ENCODE measurements at regions not wholly inside any gene's neighbourhood (a gene's known extent, or its start where the extent isn't known, plus 50 kb on each side); places are given as distances from the start of the nearest gene placed in this dataset.

- DNase-seq (ENCODE audit: insufficient read length, low spot score) (no peak), FAIRE-seq (no peak)
- no peak for TF ChIP-seq POLR2A (IDR thresholded peaks at IDR 0.05; ENCODE audit: low read depth, low read length)
Observed at GRCh38 chr3:147213633-147214032, 192.7 kb downstream of the ZIC4 start.

DNA sequence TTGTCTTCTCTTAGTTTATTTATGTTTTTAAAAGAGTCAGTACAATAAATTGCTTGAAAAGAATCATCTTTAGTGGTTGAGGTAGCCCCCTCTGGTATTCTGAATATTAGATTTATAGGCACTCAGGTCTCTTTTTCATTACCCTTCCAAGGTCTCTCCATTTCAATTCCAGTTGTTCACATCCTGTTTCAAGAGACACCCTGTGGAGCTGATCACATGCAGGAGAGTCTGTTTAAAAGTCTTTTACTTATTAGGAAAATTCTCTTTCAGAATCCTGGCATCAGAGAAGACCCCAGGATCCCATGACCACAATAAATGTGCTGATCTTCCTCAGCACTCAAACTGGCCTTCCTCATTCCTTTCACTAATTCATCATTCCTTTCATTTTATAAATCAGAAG lies 195.7 kb downstream of the ZIC4 start:
- DNase-seq (ENCODE audit: insufficient read length, low spot score), result no peak
- no peak for TF ChIP-seq POLR2A (IDR thresholded peaks at IDR 0.05; ENCODE audit: low read depth, low read length)
- FAIRE-seq, result no peak

DNA sequence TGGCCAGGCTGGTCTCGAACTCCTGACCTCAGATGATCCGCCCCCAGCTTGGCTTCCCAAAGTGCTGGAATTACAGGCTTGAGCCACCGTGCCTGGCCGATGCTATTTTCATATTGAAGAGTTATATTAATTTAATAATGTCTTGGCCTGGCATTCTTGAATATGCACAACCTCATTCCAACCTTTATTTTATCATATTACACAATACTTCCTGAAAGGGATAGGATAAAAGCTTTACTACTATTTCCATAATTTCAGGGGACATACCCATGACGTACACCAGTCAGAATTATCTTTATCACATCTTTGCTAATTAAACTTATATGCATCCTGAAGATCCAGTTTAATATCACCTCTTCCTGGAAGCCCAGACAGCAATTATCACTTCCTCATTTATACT lies 205.3 kb downstream of the ZIC4 start:
- no peak for DNase-seq (ENCODE audit: insufficient read length, low spot score)
- TF ChIP-seq POLR2A (IDR thresholded peaks at IDR 0.05; ENCODE audit: low read depth, low read length), result no peak
- no peak for FAIRE-seq

GRCh38 chr3:147200545-147200944 lies 205.8 kb downstream of the ZIC4 start:
- no peak for FAIRE-seq
- DNase-seq (ENCODE audit: insufficient read length, low spot score), result no peak
- no peak for TF ChIP-seq POLR2A (IDR thresholded peaks at IDR 0.05; ENCODE audit: low read depth, low read length)

DNA sequence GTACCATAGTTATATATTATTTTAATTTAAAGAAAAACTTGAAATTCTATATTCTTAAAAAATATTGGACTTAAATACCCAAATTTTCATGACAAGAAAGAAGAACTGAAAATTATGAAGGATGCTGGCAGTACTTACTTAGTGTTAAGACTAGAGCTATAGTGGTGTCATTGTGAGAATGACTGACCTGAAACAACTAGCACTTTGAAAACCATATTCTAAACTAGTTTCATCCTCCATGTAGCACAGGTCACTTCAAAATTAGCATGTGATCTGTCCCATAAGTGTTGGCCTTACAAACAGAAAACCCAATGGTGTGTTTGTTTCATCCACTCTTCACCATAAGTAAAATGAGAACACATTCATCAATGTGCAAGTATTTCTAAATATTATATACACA lies 208.6 kb downstream of the ZIC4 start:
- DNase-seq (ENCODE audit: insufficient read length, low spot score) (no peak), FAIRE-seq (no peak)
- TF ChIP-seq POLR2A (IDR thresholded peaks at IDR 0.05; ENCODE audit: low read depth, low read length), result no peak

DNA sequence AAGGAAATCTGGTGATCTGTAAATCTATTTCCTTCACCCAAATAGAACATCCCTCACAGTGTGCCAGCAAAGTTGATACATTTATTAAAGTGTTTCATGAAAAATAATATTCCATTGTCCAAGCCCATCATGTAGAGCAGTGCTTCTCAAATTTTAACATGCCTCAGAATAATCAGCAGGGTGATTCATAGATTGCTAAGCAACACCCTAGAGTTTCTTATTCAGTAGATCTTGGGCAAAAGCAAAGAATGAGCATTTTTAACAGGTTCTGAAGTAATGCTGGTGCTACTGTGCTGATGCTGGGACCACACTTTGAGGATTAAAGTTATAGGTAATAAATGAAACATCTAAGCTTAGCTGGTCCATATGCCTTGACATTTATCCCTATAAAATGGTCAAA lies 210.5 kb downstream of the ZIC4 start:
- no peak for TF ChIP-seq POLR2A (IDR thresholded peaks at IDR 0.05; ENCODE audit: low read depth, low read length)
- DNase-seq (ENCODE audit: insufficient read length, low spot score), result no peak
- peak; percentile 6 for FAIRE-seq

GRCh38 chr3:147191795-147192385 lies 214.5 kb downstream of the ZIC4 start:
- FAIRE-seq, result peak; percentile 88
- TF ChIP-seq POLR2A (IDR thresholded peaks at IDR 0.05; ENCODE audit: low read depth, low read length), result no peak

GRCh38 chr3:147189016-147189415 lies 217.3 kb downstream of the ZIC4 start:
- no peak for FAIRE-seq
- no peak for TF ChIP-seq POLR2A (IDR thresholded peaks at IDR 0.05; ENCODE audit: low read depth, low read length)
- DNase-seq (ENCODE audit: insufficient read length, low spot score), result no peak

More at GRCh38 chr3:147191795-147192385, 214.5 kb downstream of the ZIC4 start:
- DNase-seq (ENCODE audit: insufficient read length, low spot score), result peak; percentile 3

DNA sequence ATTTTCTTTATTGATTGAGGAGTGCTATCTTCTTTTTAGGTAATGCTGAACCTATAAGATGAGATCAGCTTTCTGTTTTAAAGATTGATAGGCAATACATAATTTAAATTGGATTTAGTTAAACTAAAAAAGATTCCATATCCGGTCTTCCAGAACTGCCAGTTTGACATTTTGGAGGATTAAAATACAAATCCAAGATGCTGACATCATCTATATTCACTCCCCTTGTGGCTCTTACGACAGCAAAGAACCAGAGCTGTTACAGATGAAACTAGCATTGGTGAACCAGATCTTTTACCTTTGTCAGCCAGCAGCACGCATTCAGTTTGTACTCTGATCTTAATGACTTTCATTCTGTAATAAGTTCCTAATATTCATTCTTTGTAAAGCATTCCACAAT lies 218.7 kb downstream of the ZIC4 start:
- FAIRE-seq (no peak), DNase-seq (ENCODE audit: insufficient read length, low spot score) (no peak)
- TF ChIP-seq POLR2A (IDR thresholded peaks at IDR 0.05; ENCODE audit: low read depth, low read length), result no peak

GRCh38 chr3:147185781-147186180 lies 220.6 kb downstream of the ZIC4 start:
- DNase-seq (ENCODE audit: insufficient read length, low spot score) (no peak), FAIRE-seq (no peak)
- no peak for TF ChIP-seq POLR2A (IDR thresholded peaks at IDR 0.05; ENCODE audit: low read depth, low read length)

DNA sequence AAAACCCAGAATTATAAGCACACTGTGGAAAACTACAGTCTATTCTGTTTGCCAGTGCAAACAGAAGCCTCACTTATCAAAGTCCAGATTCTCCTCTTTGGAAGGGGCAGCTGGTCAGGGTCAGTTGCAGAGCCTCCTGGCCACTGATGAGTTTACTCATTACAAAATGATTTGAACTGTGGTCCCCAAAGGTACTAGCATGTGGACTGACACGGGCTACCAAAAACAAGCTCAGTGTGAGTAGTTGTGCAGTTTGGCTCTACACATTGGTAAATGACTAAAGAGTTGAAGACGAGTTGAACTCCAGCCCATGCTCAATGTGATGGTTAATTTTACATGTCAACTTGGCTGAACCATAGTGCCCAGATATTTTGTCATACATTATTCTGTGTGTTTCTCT lies 221.5 kb downstream of the ZIC4 start:
- TF ChIP-seq POLR2A (IDR thresholded peaks at IDR 0.05; ENCODE audit: low read depth, low read length), result no peak
- FAIRE-seq (no peak), DNase-seq (ENCODE audit: insufficient read length, low spot score) (no peak)

GRCh38 chr3:147173257-147173656 lies 233.1 kb downstream of the ZIC4 start:
- FAIRE-seq (no peak), DNase-seq (ENCODE audit: insufficient read length, low spot score) (no peak)
- no peak for TF ChIP-seq POLR2A (IDR thresholded peaks at IDR 0.05; ENCODE audit: low read depth, low read length)

DNA sequence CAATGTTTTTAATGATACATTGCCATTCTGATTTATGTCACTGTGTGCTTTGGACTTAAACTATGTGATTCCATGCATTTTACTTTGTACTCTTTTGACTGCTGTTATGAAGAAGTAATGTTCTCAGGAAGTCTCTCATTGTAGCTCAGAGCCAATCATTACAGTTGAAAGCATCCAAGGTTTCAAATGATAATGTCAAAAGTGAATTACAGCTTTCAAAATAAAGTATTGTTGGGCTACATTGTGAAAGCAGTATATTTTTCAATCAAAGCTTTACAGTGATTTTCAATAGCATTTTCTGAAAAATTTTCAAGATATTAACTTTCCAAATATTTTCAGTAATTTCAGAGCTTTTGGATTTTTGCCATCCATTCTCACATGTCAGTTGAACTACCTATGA lies 243.6 kb downstream of the ZIC4 start:
- TF ChIP-seq POLR2A (IDR thresholded peaks at IDR 0.05; ENCODE audit: low read depth, low read length), result no peak
- FAIRE-seq, result no peak
- no peak for DNase-seq (ENCODE audit: insufficient read length, low spot score)

DNA sequence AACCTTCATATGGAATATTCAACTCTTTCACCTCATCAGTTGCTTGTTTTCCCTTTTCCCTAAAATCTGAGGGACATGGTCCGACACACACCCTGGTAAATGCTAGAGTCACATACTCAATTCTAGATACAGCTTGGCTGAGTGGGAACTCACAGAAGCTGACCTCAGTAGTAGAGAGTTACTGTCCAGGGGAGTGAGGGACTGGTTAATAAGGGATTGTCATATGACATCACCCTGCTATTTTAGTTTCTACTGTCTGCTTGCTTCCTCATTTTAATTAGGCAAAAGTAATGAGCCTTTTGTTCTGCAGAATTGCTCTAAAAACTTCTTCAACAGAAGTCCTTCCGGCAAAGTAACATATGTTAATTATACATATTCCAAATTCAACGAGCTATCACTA lies 244.5 kb downstream of the ZIC4 start:
- no peak for FAIRE-seq
- no peak for DNase-seq (ENCODE audit: insufficient read length, low spot score)
- TF ChIP-seq POLR2A (IDR thresholded peaks at IDR 0.05; ENCODE audit: low read depth, low read length), result no peak

DNA sequence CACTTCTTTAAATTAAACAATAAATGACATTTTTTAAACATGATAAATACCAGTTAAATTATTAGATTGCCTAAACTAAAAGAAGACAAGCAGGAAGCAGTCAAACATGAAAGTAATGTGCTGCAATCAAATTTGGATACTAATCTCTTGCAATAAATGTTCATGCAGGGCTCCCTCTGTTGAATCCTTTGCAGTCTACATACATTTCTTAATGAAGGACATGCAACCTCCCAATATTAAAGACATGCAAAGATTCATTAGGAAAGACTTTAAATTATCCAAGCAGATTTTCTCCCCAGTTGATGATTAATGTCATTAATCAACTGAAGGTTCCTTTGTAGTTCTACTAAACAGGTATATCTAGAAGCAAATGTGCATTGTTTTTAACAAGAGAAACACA lies 245.4 kb downstream of the ZIC4 start:
- FAIRE-seq (no peak), DNase-seq (ENCODE audit: insufficient read length, low spot score) (no peak)
- TF ChIP-seq POLR2A (IDR thresholded peaks at IDR 0.05; ENCODE audit: low read depth, low read length), result no peak

GRCh38 chr3:147159141-147159540 lies 247.2 kb downstream of the ZIC4 start:
- DNase-seq (ENCODE audit: insufficient read length, low spot score) (no peak), FAIRE-seq (no peak)
- TF ChIP-seq POLR2A (IDR thresholded peaks at IDR 0.05; ENCODE audit: low read depth, low read length), result no peak

Measured in H54 (cell line).